ENCODE measurements at regions not wholly inside any gene's neighbourhood (a gene's known extent, or its start where the extent isn't known, plus 50 kb on each side); places are given as distances from the start of the nearest gene placed in this dataset.

DNA sequence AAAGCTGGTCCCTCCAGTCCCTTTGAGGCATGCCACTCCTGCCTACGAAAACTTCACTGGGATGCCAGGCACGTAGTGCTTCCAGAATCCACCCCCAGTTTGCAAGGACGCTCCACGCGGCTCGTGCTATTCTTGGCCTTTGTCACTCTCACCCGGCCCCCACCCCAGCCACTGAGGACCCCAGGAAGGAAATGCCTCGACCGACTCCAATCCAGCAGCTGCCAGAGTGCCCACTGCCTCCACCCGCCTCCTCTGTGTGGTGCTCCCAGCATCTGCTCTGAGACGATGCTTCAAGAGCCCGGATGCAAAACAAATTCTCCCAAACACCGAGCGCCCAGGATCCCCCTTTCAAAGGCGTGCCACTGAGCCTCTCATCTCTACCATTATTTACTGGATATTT is 123.9 kb downstream of the RFLNA start:
- TF ChIP-seq CTCF (IDR thresholded peaks at IDR 0.05), result no peak
- TF ChIP-seq POLR2A (IDR thresholded peaks at IDR 0.05), result no peak

Data from thyroid gland (tissue), 4 donors.